ENCODE measurements at regions not wholly inside any gene's neighbourhood (a gene's known extent, or its start where the extent isn't known, plus 50 kb on each side); places are given as distances from the start of the nearest gene placed in this dataset.

DNA sequence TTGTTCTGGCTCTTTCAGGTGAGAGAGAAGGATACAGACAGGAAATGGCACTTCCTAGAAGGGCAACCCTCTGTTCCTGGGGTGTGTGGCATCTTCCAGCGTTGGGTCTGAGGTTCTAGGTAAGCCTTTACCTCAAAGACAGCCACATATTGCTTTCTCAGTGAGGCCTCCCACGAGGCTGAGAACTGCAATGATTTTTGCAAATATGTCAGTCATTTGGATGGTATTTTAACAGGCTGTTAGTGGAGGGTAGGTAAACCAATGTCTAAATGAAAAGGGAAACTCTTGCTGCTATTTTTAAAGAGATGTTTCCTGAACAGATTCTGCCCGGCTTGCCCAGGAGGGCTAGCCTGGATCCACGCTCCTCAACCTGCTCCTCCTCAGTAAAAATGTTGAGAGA lies 240.3 kb upstream of the KLF6 start:
- TF ChIP-seq, protein P1, sequence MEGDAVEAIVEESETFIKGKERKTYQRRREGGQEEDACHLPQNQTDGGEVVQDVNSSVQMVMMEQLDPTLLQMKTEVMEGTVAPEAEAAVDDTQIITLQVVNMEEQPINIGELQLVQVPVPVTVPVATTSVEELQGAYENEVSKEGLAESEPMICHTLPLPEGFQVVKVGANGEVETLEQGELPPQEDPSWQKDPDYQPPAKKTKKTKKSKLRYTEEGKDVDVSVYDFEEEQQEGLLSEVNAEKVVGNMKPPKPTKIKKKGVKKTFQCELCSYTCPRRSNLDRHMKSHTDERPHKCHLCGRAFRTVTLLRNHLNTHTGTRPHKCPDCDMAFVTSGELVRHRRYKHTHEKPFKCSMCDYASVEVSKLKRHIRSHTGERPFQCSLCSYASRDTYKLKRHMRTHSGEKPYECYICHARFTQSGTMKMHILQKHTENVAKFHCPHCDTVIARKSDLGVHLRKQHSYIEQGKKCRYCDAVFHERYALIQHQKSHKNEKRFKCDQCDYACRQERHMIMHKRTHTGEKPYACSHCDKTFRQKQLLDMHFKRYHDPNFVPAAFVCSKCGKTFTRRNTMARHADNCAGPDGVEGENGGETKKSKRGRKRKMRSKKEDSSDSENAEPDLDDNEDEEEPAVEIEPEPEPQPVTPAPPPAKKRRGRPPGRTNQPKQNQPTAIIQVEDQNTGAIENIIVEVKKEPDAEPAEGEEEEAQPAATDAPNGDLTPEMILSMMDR (IDR thresholded peaks at IDR 0.05; ENCODE audit: extremely low read depth in 1 of 2, insufficient read depth in 1 of 2, low read depth in 1 of 2, low read length in 2 of 2), result no peak
- no peak for TF ChIP-seq EZH2 (IDR thresholded peaks at IDR 0.05; ENCODE audit: borderline replicate concordance, low read depth, low read length, severe bottlenecking)
- TF ChIP-seq POLR2AphosphoS5 (IDR thresholded peaks at IDR 0.05; ENCODE audit: insufficient read depth, low read depth, low read length), result no peak
- TF ChIP-seq, protein P2, sequence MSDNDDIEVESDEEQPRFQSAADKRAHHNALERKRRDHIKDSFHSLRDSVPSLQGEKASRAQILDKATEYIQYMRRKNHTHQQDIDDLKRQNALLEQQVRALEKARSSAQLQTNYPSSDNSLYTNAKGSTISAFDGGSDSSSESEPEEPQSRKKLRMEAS (IDR thresholded peaks at IDR 0.05; ENCODE audit: insufficient read depth, insufficient read length), result no peak
- TF ChIP-seq JUN (IDR thresholded peaks at IDR 0.05; ENCODE audit: borderline replicate concordance, insufficient read depth, insufficient read length, low read depth), result no peak
- no peak for TF ChIP-seq POLR2A (IDR thresholded peaks at IDR 0.05; ENCODE audit: low read depth, low read length)
- TF ChIP-seq GATA2 (IDR thresholded peaks at IDR 0.05; ENCODE audit: insufficient read depth, insufficient read length, low read depth, low read length), result no peak
- no peak for TF ChIP-seq MYC (IDR thresholded peaks at IDR 0.05; ENCODE audit: low read depth, low read length)
